Activated naive CD4-positive, alpha-beta T cell treated with anti-CD3 and anti-CD28 coated beads for 36 hours (primary cell): ENCODE measurements at regions not wholly inside any gene's neighbourhood (a gene's known extent, or its start where the extent isn't known, plus 50 kb on each side); places are given as distances from the start of the nearest gene placed in this dataset.

Experiments
- CTCF ChIA-PET: fragments of 350-600 bp; sonication (Branson Sonifier 250); formaldehyde crosslinking; loops from one replicate; lab custom pipeline; 2021; ENCODE audit warnings: antibody characterized with exemption; lab: Charles Lee
- DNase-seq: peaks from one replicate; pipeline ENCODE4 v3.0.0-alpha.2; 2020
- H3K27ac Mint-ChIP-seq: one replicate; pipeline ENCODE4 v1.8.0; 2021; ENCODE audit warnings: mild to moderate bottlenecking, mixed read lengths
- H3K27me3 Mint-ChIP-seq: one replicate; pipeline ENCODE4 v1.8.0; 2021; ENCODE audit warnings: low read depth, mixed read lengths
- H3K36me3 Mint-ChIP-seq: one replicate; pipeline ENCODE4 v1.8.0; 2021; ENCODE audit warnings: low read depth, mixed read lengths
- H3K4me1 Mint-ChIP-seq: one replicate; pipeline ENCODE4 v1.8.0; 2021; ENCODE audit warnings: low read depth, mixed read lengths
- H3K4me3 Mint-ChIP-seq: one replicate; pipeline ENCODE4 v1.8.0; 2021; ENCODE audit warnings: mild to moderate bottlenecking, moderate library complexity, mixed read lengths
- H3K9me3 Mint-ChIP-seq: one replicate; pipeline ENCODE4 v1.8.0; 2021; ENCODE audit warnings: mixed read lengths
- intact Hi-C: fragments of 100-400 bp; cut with micrococcal nuclease; formaldehyde crosslinking; loops from one replicate; pipeline ENCODE4 v1.15.1; 2023

DNA sequence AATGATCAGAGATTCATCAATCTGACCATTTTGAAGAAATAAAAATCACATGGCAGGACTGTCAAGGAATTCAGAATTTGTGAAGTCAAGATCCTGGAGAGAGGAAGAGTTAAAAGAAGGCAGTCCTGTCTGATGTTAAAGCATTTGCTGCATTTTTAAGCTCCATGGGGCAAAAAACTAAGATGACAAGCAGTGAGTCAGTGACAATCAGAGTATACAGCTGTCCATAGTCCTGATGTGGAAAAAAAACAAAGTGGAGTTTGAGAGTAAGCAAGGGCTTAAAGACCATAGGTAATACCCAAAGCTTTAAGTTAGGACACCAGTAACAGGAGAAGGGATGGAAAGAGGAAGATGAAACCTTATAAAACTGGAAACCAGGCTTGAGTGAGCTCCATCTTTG is 412.7 kb upstream of the ANKRD30A start:
- H3K36me3 Mint-ChIP-seq = no peaks in the 10 kb centered on the region
- intact Hi-C loops = no loop called here
- no peak for DNase-seq
- CTCF ChIA-PET = interaction anchor here (0.5 kb wide), 1 partner anchor 591 kb away, joined by 3 read pairs; no protein-coding TSS in a partner anchor
- H3K27ac Mint-ChIP-seq = no peak overlapping the region
- no peak overlapping the region for H3K4me3 Mint-ChIP-seq
- no peaks in the 10 kb centered on the region for H3K4me1 Mint-ChIP-seq
- H3K27me3 Mint-ChIP-seq = no peaks in the 10 kb centered on the region
- H3K9me3 Mint-ChIP-seq = peaks cover 5% of the 10 kb centered on the region

DNA sequence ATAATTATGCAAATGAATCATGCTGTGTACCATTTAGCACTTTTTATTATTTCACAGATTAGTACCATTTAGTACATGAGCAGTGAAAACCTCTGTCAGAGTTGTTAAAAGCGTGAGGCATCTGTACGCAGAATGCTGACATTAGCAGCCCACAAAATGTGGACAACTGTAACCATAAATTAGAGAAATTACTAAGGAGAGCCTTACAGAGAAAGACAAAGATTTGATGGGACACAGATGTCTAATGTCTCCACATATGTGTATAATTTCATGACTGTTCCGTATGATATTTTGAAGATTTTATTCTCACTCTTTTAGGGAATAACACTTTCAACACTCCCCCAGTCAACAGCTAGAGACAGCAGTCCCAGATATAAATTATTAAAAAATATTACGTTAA is 414.0 kb upstream of the ANKRD30A start:
- H3K27ac Mint-ChIP-seq = no peak overlapping the region
- H3K27me3 Mint-ChIP-seq = no peaks in the 10 kb centered on the region
- no peak overlapping the region for H3K4me3 Mint-ChIP-seq
- intact Hi-C loops = no loop called here
- CTCF ChIA-PET = interaction anchor here (0.6 kb wide), 1 partner anchor 16 kb away, joined by 3 read pairs; no protein-coding TSS in a partner anchor
- no peaks in the 10 kb centered on the region for H3K4me1 Mint-ChIP-seq
- H3K36me3 Mint-ChIP-seq = no peaks in the 10 kb centered on the region
- no peak for DNase-seq
- H3K9me3 Mint-ChIP-seq = no peaks in the 10 kb centered on the region

DNA sequence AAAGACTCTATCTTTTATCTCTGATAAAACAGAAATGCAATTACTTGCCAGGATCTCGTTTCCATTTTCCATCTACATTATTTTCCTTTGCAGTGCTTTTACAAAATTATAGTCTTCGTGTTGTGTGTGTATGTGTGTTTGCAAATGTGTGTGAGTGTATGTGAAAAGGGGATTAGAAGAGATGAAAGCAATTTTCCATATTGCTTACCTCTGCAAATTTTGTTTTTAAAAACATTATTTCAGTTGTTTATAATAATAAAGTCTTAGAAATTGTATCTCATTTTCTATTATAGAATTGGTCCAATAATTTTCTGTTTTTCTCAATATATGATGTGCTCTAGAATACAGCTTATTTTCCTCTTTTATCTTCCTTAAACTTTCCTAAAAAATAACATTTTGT is 421.3 kb upstream of the ANKRD30A start:
- DNase-seq = no peak
- Mint-ChIP-seq H3K4me3 (no peak overlapping the region), H3K27me3 (no peaks in the 10 kb centered on the region), H3K27ac (no peak overlapping the region), H3K4me1 (no peaks in the 10 kb centered on the region), H3K9me3 (peaks cover 4% of the 10 kb centered on the region), H3K36me3 (no peaks in the 10 kb centered on the region)
- intact Hi-C loops = no loop called here
- CTCF ChIA-PET = no interaction called here

DNA sequence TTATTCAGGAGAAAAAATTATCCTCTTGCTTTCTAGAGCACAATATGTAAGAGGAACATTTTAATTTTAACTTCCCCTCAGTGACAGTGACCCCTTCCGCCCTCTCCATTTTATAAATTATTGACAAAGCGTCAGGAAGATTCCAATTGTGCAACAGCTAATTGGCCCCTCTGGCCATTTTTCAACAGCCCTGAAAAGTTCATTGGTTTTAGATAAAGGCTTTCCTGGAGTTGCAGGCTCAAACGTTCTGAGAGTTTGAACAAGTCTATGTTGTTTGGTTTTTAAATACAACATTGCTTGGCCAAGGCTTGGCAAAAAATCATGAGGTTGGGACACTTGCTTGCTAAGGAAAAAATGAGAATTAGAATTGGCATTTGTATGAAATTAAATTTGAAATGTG is 422.2 kb upstream of the ANKRD30A start:
- CTCF ChIA-PET = no interaction called here
- intact Hi-C loops = no loop called here
- Mint-ChIP-seq H3K4me1 (no peaks in the 10 kb centered on the region), H3K4me3 (no peak overlapping the region), H3K27ac (no peak overlapping the region), H3K9me3 (peaks cover 4% of the 10 kb centered on the region), H3K27me3 (no peaks in the 10 kb centered on the region), H3K36me3 (no peaks in the 10 kb centered on the region)
- no peak for DNase-seq

DNA sequence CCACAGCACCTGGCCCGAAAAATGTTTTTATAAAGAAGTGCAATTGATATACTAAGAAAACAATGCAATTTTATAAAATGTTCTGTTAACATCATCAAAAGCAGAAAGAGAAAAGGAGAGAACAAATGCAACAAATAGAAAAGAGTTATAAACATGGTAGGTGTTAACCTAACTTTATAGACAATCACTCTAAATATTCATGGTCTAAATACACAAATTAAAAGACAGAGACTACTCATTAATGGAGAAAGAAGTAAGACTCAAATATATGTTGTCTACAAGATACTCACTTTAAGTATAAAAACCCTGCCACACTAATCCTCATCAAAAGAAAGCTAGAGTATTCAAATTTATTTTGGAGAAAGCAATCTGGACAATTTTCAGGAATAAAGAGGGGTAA is 425.3 kb upstream of the ANKRD30A start:
- Mint-ChIP-seq H3K4me1 (no peaks in the 10 kb centered on the region), H3K27me3 (no peaks in the 10 kb centered on the region)

DNA sequence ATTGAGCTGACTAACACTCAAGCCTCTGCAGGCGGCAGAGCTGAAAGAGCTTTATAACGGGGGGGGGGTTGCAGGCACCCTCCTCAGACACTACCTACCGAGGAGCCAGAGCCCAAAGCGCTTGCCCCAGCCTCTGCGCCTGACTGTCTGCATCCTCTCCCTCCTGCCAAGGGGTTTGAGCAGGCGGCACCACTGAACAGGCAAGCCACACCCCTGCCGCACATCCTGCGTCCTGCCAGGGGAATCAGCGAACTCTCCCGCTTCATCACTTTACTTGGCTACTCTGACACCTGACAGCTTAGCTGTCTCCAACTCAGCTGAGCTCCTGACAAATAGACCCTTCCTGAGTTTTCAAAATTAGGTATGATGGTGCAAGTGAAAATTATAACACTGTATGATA is 432.6 kb upstream of the ANKRD30A start:
- Mint-ChIP-seq H3K36me3 (no peaks in the 10 kb centered on the region), H3K27me3 (no peaks in the 10 kb centered on the region), H3K9me3 (peaks cover 6% of the 10 kb centered on the region), H3K4me3 (no peak overlapping the region), H3K27ac (no peak overlapping the region), H3K4me1 (no peaks in the 10 kb centered on the region)
- no peak for DNase-seq
- CTCF ChIA-PET = no interaction called here
- intact Hi-C loops = no loop called here

More for the DNA sequence above, 425.3 kb upstream of the ANKRD30A start:
- intact Hi-C loops = no loop called here
- H3K4me3 Mint-ChIP-seq = no peak overlapping the region
- DNase-seq = no peak
- no peak overlapping the region for H3K27ac Mint-ChIP-seq
- peaks cover 7% of the 10 kb centered on the region for H3K9me3 Mint-ChIP-seq
- H3K36me3 Mint-ChIP-seq = no peaks in the 10 kb centered on the region
- CTCF ChIA-PET = no interaction called here

DNA sequence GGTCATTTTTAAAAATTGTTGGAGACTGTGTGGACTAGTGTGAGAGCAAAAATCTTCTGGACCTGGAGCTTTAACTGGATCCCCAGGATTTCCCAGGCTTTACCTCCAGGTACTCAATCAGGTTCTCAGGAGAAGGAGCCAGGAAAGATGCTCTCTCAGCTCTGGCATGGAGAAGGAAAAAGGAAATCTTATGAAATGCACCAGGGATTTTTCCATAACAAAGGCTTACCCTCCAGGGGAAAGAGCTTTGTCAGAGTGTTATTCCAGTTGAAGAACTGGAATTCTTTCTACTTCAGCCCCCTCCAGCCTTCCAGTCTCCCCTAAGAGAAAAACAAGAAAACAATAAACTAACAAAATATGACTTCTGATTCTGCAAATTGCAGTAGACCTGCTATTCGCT is 436.7 kb upstream of the ANKRD30A start:
- Mint-ChIP-seq H3K4me3 (no peak overlapping the region), H3K27me3 (no peaks in the 10 kb centered on the region), H3K27ac (no peak overlapping the region), H3K9me3 (peaks cover 6% of the 10 kb centered on the region), H3K4me1 (no peaks in the 10 kb centered on the region), H3K36me3 (no peaks in the 10 kb centered on the region)
- intact Hi-C loops = no loop called here
- CTCF ChIA-PET = no interaction called here
- DNase-seq = no peak

DNA sequence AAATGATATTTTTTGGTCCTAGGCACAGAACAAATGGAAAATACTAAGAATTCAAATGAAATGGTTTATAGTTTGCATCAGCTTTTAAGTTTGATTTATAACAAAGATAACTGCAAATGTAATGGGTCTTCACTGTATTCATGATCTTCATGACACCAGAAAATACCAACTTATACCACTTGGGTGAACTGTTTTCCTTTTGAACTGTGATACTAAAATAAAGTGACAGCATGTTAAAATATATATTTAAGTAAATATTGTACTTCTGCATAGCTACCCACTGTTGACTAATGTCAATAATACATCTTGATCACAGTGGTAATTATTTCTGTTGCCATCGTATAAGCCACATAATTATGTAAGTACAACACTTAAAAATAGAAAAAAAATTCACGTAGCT is 442.0 kb upstream of the ANKRD30A start:
- Mint-ChIP-seq H3K9me3 (peaks cover 3% of the 10 kb centered on the region), H3K36me3 (no peaks in the 10 kb centered on the region), H3K4me3 (no peak overlapping the region), H3K27ac (no peak overlapping the region), H3K27me3 (no peaks in the 10 kb centered on the region), H3K4me1 (no peaks in the 10 kb centered on the region)
- intact Hi-C loops = no loop called here
- CTCF ChIA-PET = no interaction called here
- no peak for DNase-seq

DNA sequence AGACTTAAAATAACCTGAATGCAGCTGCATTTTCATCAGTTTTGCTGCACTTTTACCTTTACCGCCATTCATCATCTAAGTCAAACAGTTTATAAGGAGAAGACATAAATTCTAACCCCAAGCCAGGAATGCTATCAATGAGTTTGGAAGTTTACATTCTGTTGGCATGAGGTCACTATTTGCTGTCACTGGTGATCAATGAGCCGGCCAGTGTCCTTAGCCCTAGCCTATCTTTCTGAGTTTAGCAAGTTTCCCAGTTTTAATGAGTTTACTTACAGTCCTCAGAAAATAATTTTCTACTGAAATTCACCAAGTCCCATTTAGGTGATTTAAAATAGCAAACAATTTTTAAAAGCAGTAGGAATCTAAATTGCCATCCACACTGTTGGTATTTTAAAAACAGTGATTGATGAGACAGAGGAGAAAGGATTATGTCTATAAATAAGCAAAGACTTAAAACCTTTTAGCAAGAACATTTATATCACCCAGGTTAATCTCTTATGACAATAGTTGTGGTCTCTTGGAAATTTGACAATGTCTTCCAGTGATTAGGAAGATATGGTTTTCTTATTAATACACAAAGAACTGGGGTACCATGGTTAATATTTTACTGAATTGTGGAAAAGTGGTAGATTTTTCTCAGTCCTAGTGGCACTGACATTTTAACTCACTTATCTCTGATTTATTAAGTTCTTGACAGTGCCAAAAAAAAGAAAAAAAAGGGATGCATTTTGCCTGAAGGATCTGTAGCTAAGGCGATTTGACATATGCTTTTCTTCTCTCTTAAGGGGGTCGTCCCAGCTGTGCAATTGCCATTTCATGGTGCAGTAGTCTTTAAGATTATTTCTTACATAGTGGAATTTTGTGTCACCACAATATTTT is 443.4 kb upstream of the ANKRD30A start:
- no peaks in the 10 kb centered on the region for H3K4me1 Mint-ChIP-seq
- no peak overlapping the region for H3K27ac Mint-ChIP-seq
- no peaks in the 10 kb centered on the region for H3K9me3 Mint-ChIP-seq
- no peaks in the 10 kb centered on the region for H3K36me3 Mint-ChIP-seq
- DNase-seq = no peak
- no peak overlapping the region for H3K4me3 Mint-ChIP-seq
- CTCF ChIA-PET = interaction anchor here (0.6 kb wide), 1 partner anchor 45 kb away, joined by 3 read pairs; no protein-coding TSS in a partner anchor
- no peaks in the 10 kb centered on the region for H3K27me3 Mint-ChIP-seq
- intact Hi-C loops = no loop called here

DNA sequence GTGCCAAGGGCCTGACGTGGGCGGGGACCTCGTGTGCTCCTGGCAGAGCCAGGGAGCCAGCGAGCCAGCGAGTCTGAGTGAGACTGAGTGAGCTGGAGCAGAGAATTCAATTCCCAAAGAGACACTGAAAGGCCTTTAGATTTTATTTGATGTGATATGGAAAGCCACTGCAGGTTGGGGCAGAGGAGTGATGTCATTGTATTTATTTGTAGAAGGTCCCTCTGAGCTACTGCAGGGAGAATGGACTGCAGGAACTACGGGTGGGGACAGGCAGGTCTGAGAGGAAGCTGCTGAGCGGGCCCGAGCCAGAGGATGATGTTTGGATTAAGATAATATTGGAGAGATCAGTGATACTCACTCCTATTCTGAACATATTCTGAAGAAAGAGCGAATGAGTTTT is 445.8 kb upstream of the ANKRD30A start:
- CTCF ChIA-PET = no interaction called here
- no peaks in the 10 kb centered on the region for H3K36me3 Mint-ChIP-seq
- H3K9me3 Mint-ChIP-seq = peaks cover 1% of the 10 kb centered on the region
- H3K4me3 Mint-ChIP-seq = no peak overlapping the region
- no peaks in the 10 kb centered on the region for H3K27me3 Mint-ChIP-seq
- no peak for DNase-seq
- intact Hi-C loops = no loop called here
- no peaks in the 10 kb centered on the region for H3K4me1 Mint-ChIP-seq
- H3K27ac Mint-ChIP-seq = no peak overlapping the region

DNA sequence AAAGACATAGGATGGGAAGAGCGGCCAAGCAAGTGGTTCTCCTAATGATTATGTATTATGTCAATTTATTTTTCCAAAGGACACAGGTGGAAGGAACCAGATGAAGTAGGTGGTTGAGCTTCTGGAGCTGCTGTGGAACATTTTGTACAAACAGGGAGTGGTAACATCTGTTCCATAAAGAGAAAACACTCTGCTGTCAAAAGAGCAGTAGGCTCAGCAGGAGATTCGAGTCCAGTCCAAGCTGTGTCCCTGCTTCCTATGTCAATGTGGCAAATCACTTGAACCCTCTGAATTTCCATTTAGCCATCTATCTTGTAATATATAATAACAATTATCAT is 448.0 kb upstream of the ANKRD30A start:
- Mint-ChIP-seq H3K27ac (no peak overlapping the region), H3K36me3 (no peaks in the 10 kb centered on the region), H3K4me1 (no peaks in the 10 kb centered on the region), H3K27me3 (no peaks in the 10 kb centered on the region), H3K9me3 (peaks cover 1% of the 10 kb centered on the region), H3K4me3 (no peak overlapping the region)
- intact Hi-C loops = no loop called here
- CTCF ChIA-PET = no interaction called here
- no peak for DNase-seq

DNA sequence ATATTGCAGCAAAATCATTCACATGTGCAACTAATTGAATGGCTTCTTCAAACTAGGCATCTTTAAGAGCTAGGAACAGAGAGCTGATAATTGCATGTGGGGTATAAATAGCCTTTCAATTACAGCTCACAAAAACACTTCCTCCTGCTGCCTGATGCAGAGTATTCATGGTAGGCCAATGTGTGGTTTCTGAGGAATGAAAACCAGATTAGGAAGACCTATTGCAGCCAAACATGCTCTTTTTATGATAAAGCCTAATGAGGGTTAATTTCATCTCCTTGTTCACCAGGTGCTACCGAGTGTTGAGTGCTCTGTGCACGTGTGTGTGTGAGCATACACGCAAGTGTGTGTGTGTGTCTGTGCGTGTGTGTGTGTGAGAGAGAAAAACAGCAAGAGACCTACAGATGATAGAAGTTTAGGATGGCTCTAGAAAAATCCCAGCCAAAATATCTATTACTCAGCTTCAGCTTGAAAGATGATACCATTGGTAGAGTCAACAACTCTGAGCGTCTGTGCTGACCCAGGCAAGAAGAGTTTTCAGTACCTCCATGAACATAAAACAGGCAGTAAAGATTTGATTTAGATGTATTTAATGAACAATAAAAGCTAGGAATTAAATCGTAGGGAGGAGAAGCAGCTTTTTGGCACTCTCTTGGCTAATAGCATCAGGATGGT is 448.5 kb upstream of the ANKRD30A start:
- Mint-ChIP-seq H3K4me1 (no peaks in the 10 kb centered on the region), H3K4me3 (no peak overlapping the region), H3K27me3 (no peaks in the 10 kb centered on the region), H3K36me3 (no peaks in the 10 kb centered on the region), H3K27ac (no peak overlapping the region), H3K9me3 (peaks cover 1% of the 10 kb centered on the region)
- intact Hi-C loops = no loop called here
- CTCF ChIA-PET = no interaction called here
- DNase-seq = no peak

DNA sequence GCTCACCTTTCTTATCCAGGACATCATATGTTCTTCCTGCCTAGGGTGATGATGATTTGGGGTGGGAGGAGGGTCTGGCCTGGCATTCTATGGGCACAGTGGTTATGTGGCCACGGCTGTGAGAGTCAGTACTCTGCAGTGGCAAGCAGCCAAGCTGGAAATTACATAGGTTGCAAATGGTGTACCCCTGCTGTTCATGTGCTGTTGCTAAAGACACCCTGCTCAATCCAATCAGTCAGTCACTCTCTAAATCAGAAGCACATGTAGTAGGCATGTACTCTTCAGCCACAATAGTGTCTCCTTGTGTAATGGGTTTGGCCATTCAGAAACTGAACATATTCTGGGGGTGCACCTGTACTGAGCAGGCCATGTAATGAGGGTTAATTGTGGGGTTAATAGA is 449.1 kb upstream of the ANKRD30A start:
- H3K4me3 Mint-ChIP-seq = no peak overlapping the region
- peaks cover 1% of the 10 kb centered on the region for H3K9me3 Mint-ChIP-seq
- no peak for DNase-seq
- H3K4me1 Mint-ChIP-seq = no peaks in the 10 kb centered on the region
- no peaks in the 10 kb centered on the region for H3K27me3 Mint-ChIP-seq
- H3K36me3 Mint-ChIP-seq = no peaks in the 10 kb centered on the region
- CTCF ChIA-PET = no interaction called here
- no peak overlapping the region for H3K27ac Mint-ChIP-seq
- intact Hi-C loops = no loop called here
